CD4-positive, alpha-beta T cell (primary cell): ENCODE measurements at regions not wholly inside any gene's neighbourhood (a gene's known extent, or its start where the extent isn't known, plus 50 kb on each side); places are given as distances from the start of the nearest gene placed in this dataset.

ENCODE experiments used
- ATAC-seq: fragments of 200-7000 bp; cut with Tn5 transposase; one replicate; pipeline ENCODE4 v1.10.0; 2022; ENCODE audit warnings: mild to moderate bottlenecking; ENCODE audit not compliant: poor library complexity
- CTCF ChIA-PET: fragments of 350-600 bp; sonication (Branson Sonifier 250); formaldehyde crosslinking; loops from one replicate; lab custom pipeline; 2021; ENCODE audit warnings: antibody characterized with exemption, inconsistent platforms; lab: Charles Lee
- POLR2A ChIA-PET: fragments of 350-600 bp; sonication (Branson Sonifier 250); formaldehyde crosslinking; loops from one replicate; lab custom pipeline; 2021; ENCODE audit warnings: antibody characterized with exemption, inconsistent platforms; lab: Charles Lee
- DNase-seq, 14 experiments: peaks; one replicate each; pipeline ENCODE4 v3.0.0-alpha.2; 2013 to 2020; ENCODE audit warnings: mixed read lengths in 2 of 14
- H3K27ac ChIP-seq, 2 donors: one replicate each; pipeline versions ENCODE4 v1.5.1 to v1.7.0; 2013; ENCODE audit warnings: low read length in 2 of 2, low read depth in 1 of 2, mild to moderate bottlenecking in 1 of 2
- H3K27me3 ChIP-seq, 2 experiments: 1 replicate in 1 of 2; 2 replicates in 1 of 2; pipeline versions ENCODE4 v1.6.1 to v1.7.0; 2013; ENCODE audit warnings: low read length in 2 of 2, control low read depth in 1 of 2, mild to moderate bottlenecking in 1 of 2, moderate library complexity in 1 of 2; ENCODE audit not compliant: insufficient read depth in 2 of 2, control insufficient read depth in 1 of 2
- H3K36me3 ChIP-seq: one replicate; pipeline ENCODE4 v1.6.1; 2013; ENCODE audit warnings: low read length, control low read depth; ENCODE audit not compliant: insufficient read depth
- H3K4me1 ChIP-seq: one replicate; pipeline ENCODE4 v1.6.1; 2013; ENCODE audit warnings: low read length, control low read depth; ENCODE audit not compliant: insufficient read depth
- H3K4me3 ChIP-seq: one replicate; pipeline ENCODE4 v1.5.1; 2013; ENCODE audit warnings: mild to moderate bottlenecking, low read length, moderate library complexity
- H3K9me3 ChIP-seq, 2 experiments: 1 replicate in 1 of 2; 2 replicates in 1 of 2; pipeline versions ENCODE4 v1.6.1 to v1.7.0; 2013; ENCODE audit warnings: low read length in 2 of 2, mild to moderate bottlenecking in 2 of 2, control low read depth in 1 of 2, moderate library complexity in 1 of 2; ENCODE audit not compliant: control insufficient read depth in 1 of 2, insufficient read depth in 1 of 2
- H3K27ac Mint-ChIP-seq: one replicate; pipeline ENCODE4 v1.8.0; 2020; ENCODE audit warnings: mixed read lengths
- H3K27me3 Mint-ChIP-seq: one replicate; pipeline ENCODE4 v1.8.0; 2021; ENCODE audit warnings: mixed read lengths
- H3K36me3 Mint-ChIP-seq: one replicate; pipeline ENCODE4 v1.8.0; 2021; ENCODE audit warnings: low read depth, mixed read lengths
- H3K4me1 Mint-ChIP-seq: one replicate; pipeline ENCODE4 v1.8.0; 2021; ENCODE audit warnings: low read depth, mixed read lengths
- H3K4me3 Mint-ChIP-seq: one replicate; pipeline ENCODE4 v1.8.0; 2020; ENCODE audit warnings: mild to moderate bottlenecking, mixed read lengths
- H3K9me3 Mint-ChIP-seq: one replicate; pipeline ENCODE4 v1.8.0; 2020; ENCODE audit warnings: mixed read lengths
- intact Hi-C, 2 experiments: fragments of 100-400 bp; cut with DNase I in 1 of 2; cut with micrococcal nuclease in 1 of 2; formaldehyde crosslinking; loops; one replicate each; pipeline versions ENCODE4 v1.15.1 to v1.9.0; 2023 to 2025; cut with DNase I, micrococcal nuclease
- TF ChIP-seq, protein P1 (sequence below): fragments of 200-600 bp; IDR thresholded peaks from one replicate; pipeline ENCODE4 v1.8.0; 2022; ENCODE audit warnings: antibody characterized with exemption, mild to moderate bottlenecking

DNA sequence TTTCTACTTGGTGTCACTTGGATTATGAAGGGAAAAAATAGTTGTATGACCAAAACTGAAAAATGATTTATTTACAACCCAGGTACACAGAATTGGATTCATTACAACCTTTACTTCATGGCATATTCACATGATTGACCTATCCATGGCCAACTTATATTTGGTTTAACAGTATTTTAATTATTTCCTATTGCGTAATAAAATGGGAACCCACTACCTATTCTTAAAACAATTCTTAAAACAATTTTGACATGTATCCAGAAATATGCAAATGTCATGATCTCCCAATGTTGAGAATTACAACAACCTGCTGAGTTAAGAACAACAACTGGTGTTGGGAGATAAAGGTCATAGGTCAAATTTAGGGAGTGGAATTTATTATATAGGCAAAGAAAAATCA, 54.8 kb upstream of the DDX53 start:
- no peak for DNase-seq
- POLR2A ChIA-PET: no interaction called here

More for the DNA sequence above, 54.8 kb upstream of the DDX53 start:
- no peaks in the 10 kb centered on the region for H3K36me3 ChIP-seq
- H3K4me1 ChIP-seq: no peaks in the 10 kb centered on the region
- Mint-ChIP-seq H3K9me3 (no peaks in the 10 kb centered on the region), H3K36me3 (no peaks in the 10 kb centered on the region), H3K4me1 (no peaks in the 10 kb centered on the region), H3K27ac (no peak overlapping the region), H3K27me3 (no peaks in the 10 kb centered on the region), H3K4me3 (no peak overlapping the region)
- intact Hi-C loops: no loop called here
- no peak for ATAC-seq
- no peak overlapping the region for H3K4me3 ChIP-seq
- CTCF ChIA-PET: no interaction called here
- TF ChIP-seq, protein P1, sequence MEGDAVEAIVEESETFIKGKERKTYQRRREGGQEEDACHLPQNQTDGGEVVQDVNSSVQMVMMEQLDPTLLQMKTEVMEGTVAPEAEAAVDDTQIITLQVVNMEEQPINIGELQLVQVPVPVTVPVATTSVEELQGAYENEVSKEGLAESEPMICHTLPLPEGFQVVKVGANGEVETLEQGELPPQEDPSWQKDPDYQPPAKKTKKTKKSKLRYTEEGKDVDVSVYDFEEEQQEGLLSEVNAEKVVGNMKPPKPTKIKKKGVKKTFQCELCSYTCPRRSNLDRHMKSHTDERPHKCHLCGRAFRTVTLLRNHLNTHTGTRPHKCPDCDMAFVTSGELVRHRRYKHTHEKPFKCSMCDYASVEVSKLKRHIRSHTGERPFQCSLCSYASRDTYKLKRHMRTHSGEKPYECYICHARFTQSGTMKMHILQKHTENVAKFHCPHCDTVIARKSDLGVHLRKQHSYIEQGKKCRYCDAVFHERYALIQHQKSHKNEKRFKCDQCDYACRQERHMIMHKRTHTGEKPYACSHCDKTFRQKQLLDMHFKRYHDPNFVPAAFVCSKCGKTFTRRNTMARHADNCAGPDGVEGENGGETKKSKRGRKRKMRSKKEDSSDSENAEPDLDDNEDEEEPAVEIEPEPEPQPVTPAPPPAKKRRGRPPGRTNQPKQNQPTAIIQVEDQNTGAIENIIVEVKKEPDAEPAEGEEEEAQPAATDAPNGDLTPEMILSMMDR: no peak
- peaks cover 0 to 3% of the 10 kb centered on the region in 2 experiments for H3K9me3 ChIP-seq
- H3K27me3 ChIP-seq: no peaks in the 10 kb centered on the region
- no peak overlapping the region for H3K27ac ChIP-seq
